GM12892 (cell line): ENCODE measurements at regions not wholly inside any gene's neighbourhood (a gene's known extent, or its start where the extent isn't known, plus 50 kb on each side); places are given as distances from the start of the nearest gene placed in this dataset.

Experiments used
- POLR2A ChIP-seq: IDR thresholded peaks from 2 replicates; pipeline ENCODE4 v1.6.1; 2011; ENCODE audit warnings: low read depth, low read length, control low read depth
- POLR2AphosphoS5 ChIP-seq: IDR thresholded peaks from 2 replicates; pipeline ENCODE4 v1.6.1; 2011; ENCODE audit warnings: low read depth, low read length, control low read depth

- no peak for TF ChIP-seq POLR2A
- no peak for TF ChIP-seq POLR2AphosphoS5
These were observed 1286.3 kb upstream of the AUTS2 start for GRCh38 chr7:68311958-68312357.
